Mucosa of descending colon (tissue), 3 donors: ENCODE measurements at regions not wholly inside any gene's neighbourhood (a gene's known extent, or its start where the extent isn't known, plus 50 kb on each side); places are given as distances from the start of the nearest gene placed in this dataset.

Experiments
- ATAC-seq: fragments of 200-7000 bp; cut with Tn5 transposase; one replicate; pipeline ENCODE4 v1.9.1; 2020; ENCODE audit warnings: mild to moderate bottlenecking, moderate library complexity
- DNase-seq, 3 donors: peaks; one replicate each; pipeline ENCODE4 v3.0.0-alpha.2; 2020
- H3K36me3 ChIP-seq: fragments of 200-600 bp; one replicate; pipeline ENCODE4 v1.8.0; 2021; ENCODE audit warnings: low read depth, mild to moderate bottlenecking
- H3K4me1 ChIP-seq: fragments of 200-600 bp; one replicate; pipeline ENCODE4 v1.8.0; 2021; ENCODE audit warnings: low read depth, mild to moderate bottlenecking
- H3K4me3 ChIP-seq: fragments of 200-600 bp; one replicate; pipeline ENCODE4 v1.8.0; 2021; ENCODE audit warnings: mild to moderate bottlenecking
- H3K9me3 ChIP-seq: fragments of 200-600 bp; one replicate; pipeline ENCODE4 v1.8.0; 2021; ENCODE audit warnings: mild to moderate bottlenecking
- CTCF ChIP-seq: fragments of 200-600 bp; IDR thresholded peaks from one replicate; pipeline ENCODE4 v1.8.0; 2022; ENCODE audit warnings: antibody characterized with exemption, mild to moderate bottlenecking
- intact Hi-C, 2 donors: fragments of 100-400 bp; cut with DNase I in 1 of 2; cut with micrococcal nuclease in 1 of 2; formaldehyde crosslinking; loops; one replicate each; pipeline versions ENCODE4 v1.11.0 to v1.11.1; 2022; cut with DNase I, micrococcal nuclease
- donor health status: DM: no; HTN: no; CAD: no; lungs with moderate emphysema.
- donor health status: DM: no; HTN: no; CAD: no.
- donor health status: DM: no; HTN: yes; CAD: no.

DNA sequence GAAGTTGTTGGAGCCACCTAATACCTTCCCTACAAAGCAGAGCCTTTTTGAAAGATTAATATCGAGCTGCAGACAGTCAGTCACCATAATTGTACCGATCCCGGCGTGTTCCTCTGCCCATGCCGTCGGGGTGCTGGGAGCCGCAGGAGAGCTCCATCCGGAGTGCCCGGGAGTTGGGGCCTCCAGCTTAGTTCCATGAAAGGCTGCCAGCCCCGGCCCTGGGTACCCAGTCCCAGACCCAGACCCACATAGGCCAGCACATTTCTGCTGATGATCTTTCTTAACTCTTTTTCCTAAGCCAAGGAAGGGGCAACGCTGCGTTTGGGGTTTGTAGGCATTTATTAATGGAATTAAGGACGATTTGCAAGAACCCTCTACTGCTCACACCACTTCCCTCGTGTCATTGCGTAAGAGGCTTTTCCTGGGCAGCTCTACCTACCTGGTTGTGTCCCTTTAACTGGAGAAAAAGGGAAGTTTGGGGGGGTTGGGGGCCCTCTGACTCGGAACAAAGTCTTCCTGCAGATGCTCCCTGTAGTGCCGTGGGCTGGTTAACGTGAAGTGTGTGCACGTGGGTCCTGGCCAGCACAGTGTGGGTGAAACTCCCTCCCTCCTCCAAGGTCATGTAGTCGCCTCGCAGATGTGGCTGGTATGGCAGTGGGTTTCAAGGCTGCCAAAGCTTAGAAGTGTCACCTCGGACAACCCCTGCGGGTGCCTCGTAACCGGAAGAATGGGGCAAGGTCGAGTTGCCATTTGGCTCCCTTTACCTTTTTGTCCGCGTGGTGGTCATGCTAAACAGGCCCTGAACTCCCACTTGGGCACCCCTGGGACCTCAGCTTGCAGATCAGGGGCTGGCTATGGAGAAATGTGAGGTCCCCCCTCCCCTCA, 54.3 kb upstream of the APCDD1L start:
- no peaks in the 10 kb centered on the region for H3K36me3 ChIP-seq
- DNase-seq (peak in 1 of 3 donors; percentile 4), ATAC-seq (no peak)
- H3K4me3 ChIP-seq: no peak overlapping the region
- H3K4me1 ChIP-seq: no peaks in the 10 kb centered on the region
- intact Hi-C loops: no loop called here
- no peak for TF ChIP-seq CTCF
- H3K9me3 ChIP-seq: no peaks in the 10 kb centered on the region

- Histone ChIP-seq H3K36me3 (no peaks in the 10 kb centered on the region), H3K4me3 (no peak overlapping the region), H3K4me1 (no peaks in the 10 kb centered on the region), H3K9me3 (no peaks in the 10 kb centered on the region)
- ATAC-seq (no peak), DNase-seq (no peak)
- no peak for TF ChIP-seq CTCF
- intact Hi-C loops: no loop called here
Observed at GRCh38 chr20:58568483-58569240, 53.5 kb upstream of the APCDD1L start.

DNA sequence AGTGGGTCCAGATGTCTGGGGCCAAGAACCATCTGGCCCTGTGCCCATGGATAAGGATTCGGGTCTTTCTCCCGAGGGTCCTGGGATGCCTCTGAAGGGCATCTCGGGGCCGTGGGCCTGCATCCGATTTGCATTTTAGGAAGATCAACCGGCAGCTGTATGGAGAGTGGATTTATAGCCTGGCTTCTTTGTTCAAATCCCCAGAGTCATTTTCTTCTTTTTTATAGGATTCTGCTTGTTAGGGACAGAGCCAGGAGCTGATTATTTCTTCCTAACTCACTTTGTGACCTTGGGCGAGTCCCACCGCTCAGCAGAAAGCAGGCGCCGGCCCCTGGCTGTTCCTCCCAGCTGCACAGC, 52.9 kb upstream of the APCDD1L start:
- intact Hi-C loops: no loop called here
- no peaks in the 10 kb centered on the region for H3K9me3 ChIP-seq

DNA sequence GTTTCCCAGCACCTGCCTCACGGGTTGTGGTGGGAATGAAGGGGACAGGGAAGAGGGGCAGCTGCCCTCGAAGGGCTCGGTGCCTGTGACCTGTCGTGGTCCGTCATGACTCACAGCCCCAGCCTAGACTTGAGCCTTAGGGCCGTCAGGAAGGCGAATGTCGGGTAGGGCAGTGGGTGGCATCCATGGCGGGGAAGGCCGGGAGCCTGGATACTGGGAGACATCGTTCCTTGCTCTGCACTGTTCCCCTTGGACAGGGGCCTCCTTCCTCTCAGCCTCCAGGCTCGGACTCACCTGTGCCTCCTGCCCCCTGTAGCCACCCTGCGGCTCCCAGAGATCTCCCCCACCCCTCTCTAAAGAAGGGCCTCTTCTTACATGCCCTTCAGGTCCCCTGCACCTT, 52.2 kb upstream of the APCDD1L start:
- TF ChIP-seq CTCF: no peak
- no peaks in the 10 kb centered on the region for H3K9me3 ChIP-seq
- H3K4me1 ChIP-seq: no peaks in the 10 kb centered on the region
- DNase-seq: no peak
- no peaks in the 10 kb centered on the region for H3K36me3 ChIP-seq
- intact Hi-C loops: no loop called here
- ATAC-seq: no peak
- no peak overlapping the region for H3K4me3 ChIP-seq

More for the DNA sequence above, 52.9 kb upstream of the APCDD1L start:
- TF ChIP-seq CTCF: no peak
- H3K36me3 ChIP-seq: no peaks in the 10 kb centered on the region
- H3K4me1 ChIP-seq: no peaks in the 10 kb centered on the region
- ATAC-seq (no peak), DNase-seq (no peak)
- no peak overlapping the region for H3K4me3 ChIP-seq

- intact Hi-C loops: no loop called here
- ATAC-seq: no peak
- H3K9me3 ChIP-seq: no peaks in the 10 kb centered on the region
- H3K36me3 ChIP-seq: no peaks in the 10 kb centered on the region
- TF ChIP-seq CTCF: no peak
- DNase-seq: no peak
- no peaks in the 10 kb centered on the region for H3K4me1 ChIP-seq
- H3K4me3 ChIP-seq: no peak overlapping the region
Observed at GRCh38 chr20:58566981-58567380, 51.8 kb upstream of the APCDD1L start.
